OCI-LY1 (cell line): ENCODE measurements at regions not wholly inside any gene's neighbourhood (a gene's known extent, or its start where the extent isn't known, plus 50 kb on each side); places are given as distances from the start of the nearest gene placed in this dataset.

Source experiments
- CTCF ChIP-seq: fragments of 200-600 bp; sonication (generic), shearing (Covaris generic); IDR thresholded peaks from 2 replicates; pipeline ENCODE4 v1.5.1; 2017; ENCODE audit warnings: mild to moderate bottlenecking, antibody characterized with exemption, low read length, moderate library complexity, mixed read lengths
- EZH2 ChIP-seq: fragments of 200-600 bp; sonication (generic), shearing (Covaris generic); IDR thresholded peaks from 2 replicates; pipeline ENCODE4 v1.8.0; 2017; ENCODE audit warnings: borderline replicate concordance, mixed run types, mild to moderate bottlenecking, antibody characterized with exemption, low read length, moderate library complexity, mixed read lengths

DNA sequence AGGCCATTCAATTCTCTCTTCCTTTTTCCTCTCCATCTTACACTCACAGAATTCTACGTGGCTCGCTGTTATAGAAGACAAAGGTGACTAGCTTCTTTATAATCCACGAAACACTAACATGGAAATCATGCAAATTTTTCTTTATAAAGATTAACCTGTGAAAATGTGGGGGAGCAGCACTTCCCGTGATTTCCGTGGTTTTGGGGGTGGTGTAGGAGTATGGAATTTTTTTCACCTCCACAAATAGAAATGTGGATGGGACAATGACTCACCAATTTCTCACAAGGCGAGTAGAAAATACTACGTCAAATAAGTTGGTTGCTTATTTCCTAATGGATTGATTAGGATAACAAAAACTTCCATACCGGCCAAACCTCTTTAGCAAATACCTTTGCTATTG lies 719.2 kb upstream of the TENM3 start:
- no peak for TF ChIP-seq CTCF
- no peak for TF ChIP-seq EZH2
